ENCODE measurements at regions not wholly inside any gene's neighbourhood (a gene's known extent, or its start where the extent isn't known, plus 50 kb on each side); places are given as distances from the start of the nearest gene placed in this dataset.

GRCh38 chr6:90984066-90984465 is 397.2 kb upstream of the MAP3K7 start:
- H2AFZ ChIP-seq (ENCODE audit: low read depth, low read length), result no peak overlapping the region
- H3K4me3 ChIP-seq (ENCODE audit: low read length), result no peak overlapping the region
- H3K4me2 ChIP-seq (ENCODE audit: low read length), result no peak overlapping the region
- H3K9me2 ChIP-seq (ENCODE audit: insufficient read depth, low read length), result no peaks in the 10 kb centered on the region
- no peaks in the 10 kb centered on the region for H3F3A ChIP-seq (ENCODE audit: insufficient read depth, low read length, poor library complexity, severe bottlenecking)
- H3K9me3 ChIP-seq (ENCODE audit: low read length), result no peaks in the 10 kb centered on the region
- TF ChIP-seq, protein P1, sequence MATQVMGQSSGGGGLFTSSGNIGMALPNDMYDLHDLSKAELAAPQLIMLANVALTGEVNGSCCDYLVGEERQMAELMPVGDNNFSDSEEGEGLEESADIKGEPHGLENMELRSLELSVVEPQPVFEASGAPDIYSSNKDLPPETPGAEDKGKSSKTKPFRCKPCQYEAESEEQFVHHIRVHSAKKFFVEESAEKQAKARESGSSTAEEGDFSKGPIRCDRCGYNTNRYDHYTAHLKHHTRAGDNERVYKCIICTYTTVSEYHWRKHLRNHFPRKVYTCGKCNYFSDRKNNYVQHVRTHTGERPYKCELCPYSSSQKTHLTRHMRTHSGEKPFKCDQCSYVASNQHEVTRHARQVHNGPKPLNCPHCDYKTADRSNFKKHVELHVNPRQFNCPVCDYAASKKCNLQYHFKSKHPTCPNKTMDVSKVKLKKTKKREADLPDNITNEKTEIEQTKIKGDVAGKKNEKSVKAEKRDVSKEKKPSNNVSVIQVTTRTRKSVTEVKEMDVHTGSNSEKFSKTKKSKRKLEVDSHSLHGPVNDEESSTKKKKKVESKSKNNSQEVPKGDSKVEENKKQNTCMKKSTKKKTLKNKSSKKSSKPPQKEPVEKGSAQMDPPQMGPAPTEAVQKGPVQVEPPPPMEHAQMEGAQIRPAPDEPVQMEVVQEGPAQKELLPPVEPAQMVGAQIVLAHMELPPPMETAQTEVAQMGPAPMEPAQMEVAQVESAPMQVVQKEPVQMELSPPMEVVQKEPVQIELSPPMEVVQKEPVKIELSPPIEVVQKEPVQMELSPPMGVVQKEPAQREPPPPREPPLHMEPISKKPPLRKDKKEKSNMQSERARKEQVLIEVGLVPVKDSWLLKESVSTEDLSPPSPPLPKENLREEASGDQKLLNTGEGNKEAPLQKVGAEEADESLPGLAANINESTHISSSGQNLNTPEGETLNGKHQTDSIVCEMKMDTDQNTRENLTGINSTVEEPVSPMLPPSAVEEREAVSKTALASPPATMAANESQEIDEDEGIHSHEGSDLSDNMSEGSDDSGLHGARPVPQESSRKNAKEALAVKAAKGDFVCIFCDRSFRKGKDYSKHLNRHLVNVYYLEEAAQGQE (IDR thresholded peaks at IDR 0.05; ENCODE audit: borderline replicate concordance), result no peak
- TF ChIP-seq POLR2AphosphoS5 (IDR thresholded peaks at IDR 0.05) (no peak), EZH2 (IDR thresholded peaks at IDR 0.05; ENCODE audit: borderline replicate concordance, insufficient read depth, low read length, poor library complexity, severe bottlenecking) (no peak), RAD21 (conservative IDR thresholded peaks at IDR 0.05) (no peak), TAF1 (IDR thresholded peaks at IDR 0.05; ENCODE audit: low read depth) (no peak), SMC3 (conservative IDR thresholded peaks at IDR 0.05; ENCODE audit: poor library complexity) (no peak)
- no peaks in the 10 kb centered on the region for H3K27me3 ChIP-seq (ENCODE audit: insufficient read depth, low read depth, low read length)
- H3K79me2 ChIP-seq (replicated peaks; ENCODE audit: insufficient read depth, low read length), result no peaks in the 10 kb centered on the region
- H3K9ac ChIP-seq (ENCODE audit: low read length), result no peak overlapping the region
- no peaks in the 10 kb centered on the region for H4K20me1 ChIP-seq (ENCODE audit: insufficient read depth)
- no peak overlapping the region for H3K27ac ChIP-seq (ENCODE audit: low read length)
- no peaks in the 10 kb centered on the region for H3K36me3 ChIP-seq (ENCODE audit: insufficient read depth, low read length)

- Histone ChIP-seq H3K9me3 (ENCODE audit: low read length) (no peaks in the 10 kb centered on the region), H3K9ac (ENCODE audit: low read length) (no peak overlapping the region), H3K27me3 (ENCODE audit: insufficient read depth, low read depth, low read length) (no peaks in the 10 kb centered on the region), H3K27ac (ENCODE audit: low read length) (no peak overlapping the region), H4K20me1 (ENCODE audit: insufficient read depth) (no peaks in the 10 kb centered on the region), H3K79me2 (replicated peaks; ENCODE audit: insufficient read depth, low read length) (no peaks in the 10 kb centered on the region), H3F3A (ENCODE audit: insufficient read depth, low read length, poor library complexity, severe bottlenecking) (no peaks in the 10 kb centered on the region), H3K4me2 (ENCODE audit: low read length) (no peak overlapping the region), H3K4me3 (ENCODE audit: low read length) (no peak overlapping the region), H3K36me3 (ENCODE audit: insufficient read depth, low read length) (no peaks in the 10 kb centered on the region), H2AFZ (ENCODE audit: low read depth, low read length) (no peak overlapping the region), H3K9me2 (ENCODE audit: insufficient read depth, low read length) (no peaks in the 10 kb centered on the region)
- TF ChIP-seq, protein P1 (IDR thresholded peaks at IDR 0.05; ENCODE audit: borderline replicate concordance), result no peak
- TF ChIP-seq POLR2AphosphoS5 (IDR thresholded peaks at IDR 0.05) (no peak), TAF1 (IDR thresholded peaks at IDR 0.05; ENCODE audit: low read depth) (no peak), EZH2 (IDR thresholded peaks at IDR 0.05; ENCODE audit: borderline replicate concordance, insufficient read depth, low read length, poor library complexity, severe bottlenecking) (no peak), EP300 (conservative IDR thresholded peaks at IDR 0.05; ENCODE audit: poor library complexity, severe bottlenecking) (no peak), CTCF (IDR thresholded peaks at IDR 0.05; ENCODE audit: poor library complexity, severe bottlenecking) (no peak), MXI1 (conservative IDR thresholded peaks at IDR 0.05; ENCODE audit: poor library complexity, severe bottlenecking) (no peak), SMC3 (conservative IDR thresholded peaks at IDR 0.05; ENCODE audit: poor library complexity) (no peak), RAD21 (conservative IDR thresholded peaks at IDR 0.05) (no peak)
Observed at GRCh38 chr6:90983462-90983861, 396.6 kb upstream of the MAP3K7 start.
